ENCODE measurements at regions not wholly inside any gene's neighbourhood (a gene's known extent, or its start where the extent isn't known, plus 50 kb on each side); places are given as distances from the start of the nearest gene placed in this dataset.

- TF ChIP-seq CTCF (IDR thresholded peaks at IDR 0.05; ENCODE audit: insufficient read depth, low read depth, low read length): no peak
- H3K4me3 ChIP-seq (ENCODE audit: low read depth, low read length): no peak overlapping the region
- no peak for DNase-seq (ENCODE audit: low read depth)
Measured at GRCh38 chr12:74641694-74642093, 104.1 kb downstream of the ATXN7L3B start.

GRCh38 chr12:74644681-74645080 lies 107.0 kb downstream of the ATXN7L3B start:
- no peak for DNase-seq (ENCODE audit: low read depth)
- no peak overlapping the region for H3K4me3 ChIP-seq (ENCODE audit: low read depth, low read length)
- no peak for TF ChIP-seq CTCF (IDR thresholded peaks at IDR 0.05; ENCODE audit: insufficient read depth, low read depth, low read length)

GRCh38 chr12:74646831-74647230 lies 109.2 kb downstream of the ATXN7L3B start:
- TF ChIP-seq CTCF (IDR thresholded peaks at IDR 0.05; ENCODE audit: insufficient read depth, low read depth, low read length): no peak
- DNase-seq (ENCODE audit: low read depth): no peak
- H3K4me3 ChIP-seq (ENCODE audit: low read depth, low read length): no peak overlapping the region

- no peak for TF ChIP-seq CTCF (IDR thresholded peaks at IDR 0.05; ENCODE audit: insufficient read depth, low read depth, low read length)
- H3K4me3 ChIP-seq (ENCODE audit: low read depth, low read length): no peak overlapping the region
- no peak for DNase-seq (ENCODE audit: low read depth)
Measured at GRCh38 chr12:74647256-74647655, 109.6 kb downstream of the ATXN7L3B start.

- H3K4me3 ChIP-seq (ENCODE audit: low read depth, low read length): no peak overlapping the region
- DNase-seq (ENCODE audit: low read depth): no peak
- no peak for TF ChIP-seq CTCF (IDR thresholded peaks at IDR 0.05; ENCODE audit: insufficient read depth, low read depth, low read length)
Measured at GRCh38 chr12:74656251-74656650, 118.6 kb downstream of the ATXN7L3B start.

- no peak for TF ChIP-seq CTCF (IDR thresholded peaks at IDR 0.05; ENCODE audit: insufficient read depth, low read depth, low read length)
- DNase-seq (ENCODE audit: low read depth): no peak
- H3K4me3 ChIP-seq (ENCODE audit: low read depth, low read length): no peak overlapping the region
Measured at GRCh38 chr12:74660442-74660841, 122.8 kb downstream of the ATXN7L3B start.

GRCh38 chr12:74663958-74664357 lies 126.3 kb downstream of the ATXN7L3B start:
- no peak for DNase-seq (ENCODE audit: low read depth)
- TF ChIP-seq CTCF (IDR thresholded peaks at IDR 0.05; ENCODE audit: insufficient read depth, low read depth, low read length): no peak

More at GRCh38 chr12:74663958-74664357, 126.3 kb downstream of the ATXN7L3B start:
- H3K4me3 ChIP-seq (ENCODE audit: low read depth, low read length): no peak overlapping the region

Measured in fibroblast of villous mesenchyme (primary cell).